ENCODE measurements at regions not wholly inside any gene's neighbourhood (a gene's known extent, or its start where the extent isn't known, plus 50 kb on each side); places are given as distances from the start of the nearest gene placed in this dataset.

DNA sequence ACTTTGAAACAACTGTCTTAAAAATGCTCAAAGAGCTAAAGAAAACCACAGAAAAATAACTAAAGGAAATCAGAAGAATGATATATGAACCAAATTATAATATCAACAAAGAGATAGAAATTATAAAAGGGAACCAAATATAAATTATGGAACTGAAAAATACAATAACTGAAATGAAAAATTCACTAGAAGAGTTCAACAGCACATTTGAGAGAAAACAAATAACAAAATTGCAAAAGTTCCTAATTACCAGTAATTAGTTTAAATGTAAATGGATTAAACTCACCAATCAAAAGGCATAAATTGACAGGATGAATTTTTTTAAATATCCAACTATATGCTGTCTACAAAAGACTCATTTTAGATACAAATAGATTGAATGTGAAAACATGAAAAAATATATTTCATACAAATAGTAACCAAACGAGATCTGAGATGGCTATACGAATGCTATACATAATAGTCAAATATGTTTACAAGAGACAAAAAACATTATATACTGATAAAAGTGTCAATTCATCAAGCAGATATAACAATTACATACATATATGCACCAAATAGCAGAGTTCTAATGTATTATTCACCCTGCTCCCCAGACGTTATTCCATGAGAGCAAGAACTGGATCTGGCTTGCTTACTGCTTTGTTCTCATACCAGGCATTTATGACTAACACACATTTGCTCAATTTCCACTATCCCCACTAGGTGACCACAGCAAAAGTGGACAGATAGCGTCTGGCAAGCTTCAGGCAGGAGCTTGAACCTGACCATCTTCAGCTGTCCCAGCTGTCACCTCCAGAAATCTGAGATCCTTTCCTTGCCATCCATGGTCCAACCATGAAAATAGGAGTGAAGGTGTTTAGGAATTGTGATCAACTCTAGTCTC, 72.4 kb upstream of the SIRPA start:
- Mint-ChIP-seq H3K4me3 (no peak overlapping the region), H3K9me3 (peaks cover 3% of the 10 kb centered on the region), H3K27ac (no peak overlapping the region), H3K27me3 (ENCODE audit: low read depth) (no peaks in the 10 kb centered on the region; the same call in 1 of the 2 replicates), H3K36me3 (0 out of 2 replicates have a peak, but pooled peaks cover 2% of the 10 kb centered on the region), H3K4me1 (peaks cover 32% of the 10 kb centered on the region)
- TF ChIP-seq, protein P1, sequence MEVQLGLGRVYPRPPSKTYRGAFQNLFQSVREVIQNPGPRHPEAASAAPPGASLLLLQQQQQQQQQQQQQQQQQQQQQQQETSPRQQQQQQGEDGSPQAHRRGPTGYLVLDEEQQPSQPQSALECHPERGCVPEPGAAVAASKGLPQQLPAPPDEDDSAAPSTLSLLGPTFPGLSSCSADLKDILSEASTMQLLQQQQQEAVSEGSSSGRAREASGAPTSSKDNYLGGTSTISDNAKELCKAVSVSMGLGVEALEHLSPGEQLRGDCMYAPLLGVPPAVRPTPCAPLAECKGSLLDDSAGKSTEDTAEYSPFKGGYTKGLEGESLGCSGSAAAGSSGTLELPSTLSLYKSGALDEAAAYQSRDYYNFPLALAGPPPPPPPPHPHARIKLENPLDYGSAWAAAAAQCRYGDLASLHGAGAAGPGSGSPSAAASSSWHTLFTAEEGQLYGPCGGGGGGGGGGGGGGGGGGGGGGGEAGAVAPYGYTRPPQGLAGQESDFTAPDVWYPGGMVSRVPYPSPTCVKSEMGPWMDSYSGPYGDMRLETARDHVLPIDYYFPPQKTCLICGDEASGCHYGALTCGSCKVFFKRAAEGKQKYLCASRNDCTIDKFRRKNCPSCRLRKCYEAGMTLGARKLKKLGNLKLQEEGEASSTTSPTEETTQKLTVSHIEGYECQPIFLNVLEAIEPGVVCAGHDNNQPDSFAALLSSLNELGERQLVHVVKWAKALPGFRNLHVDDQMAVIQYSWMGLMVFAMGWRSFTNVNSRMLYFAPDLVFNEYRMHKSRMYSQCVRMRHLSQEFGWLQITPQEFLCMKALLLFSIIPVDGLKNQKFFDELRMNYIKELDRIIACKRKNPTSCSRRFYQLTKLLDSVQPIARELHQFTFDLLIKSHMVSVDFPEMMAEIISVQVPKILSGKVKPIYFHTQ (CRISPR knock-in tag; IDR thresholded peaks at IDR 0.05), result no peak
- TF ChIP-seq NR3C1 (CRISPR knock-in tag; conservative IDR thresholded peaks at IDR 0.05; ENCODE audit: low read depth), result no peak
- TF ChIP-seq HMGA2 (CRISPR knock-in tag; IDR thresholded peaks at IDR 0.05), result no peak
- no peak for TF ChIP-seq JUN (CRISPR knock-in tag; IDR thresholded peaks at IDR 0.05)
- TF ChIP-seq, protein P2, sequence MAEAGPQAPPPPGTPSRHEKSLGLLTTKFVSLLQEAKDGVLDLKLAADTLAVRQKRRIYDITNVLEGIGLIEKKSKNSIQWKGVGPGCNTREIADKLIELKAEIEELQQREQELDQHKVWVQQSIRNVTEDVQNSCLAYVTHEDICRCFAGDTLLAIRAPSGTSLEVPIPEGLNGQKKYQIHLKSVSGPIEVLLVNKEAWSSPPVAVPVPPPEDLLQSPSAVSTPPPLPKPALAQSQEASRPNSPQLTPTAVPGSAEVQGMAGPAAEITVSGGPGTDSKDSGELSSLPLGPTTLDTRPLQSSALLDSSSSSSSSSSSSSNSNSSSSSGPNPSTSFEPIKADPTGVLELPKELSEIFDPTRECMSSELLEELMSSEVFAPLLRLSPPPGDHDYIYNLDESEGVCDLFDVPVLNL (CRISPR knock-in tag; IDR thresholded peaks at IDR 0.05; ENCODE audit: borderline replicate concordance, low read depth), result no peak
- TF ChIP-seq IRF2 (CRISPR knock-in tag; IDR thresholded peaks at IDR 0.05; ENCODE audit: borderline replicate concordance, low read depth), result no peak
- no peak for TF ChIP-seq KAT7 (CRISPR knock-in tag; IDR thresholded peaks at IDR 0.05; ENCODE audit: borderline replicate concordance)
- no peak for TF ChIP-seq ZNF671 (CRISPR knock-in tag; IDR thresholded peaks at IDR 0.05)
- TF ChIP-seq FOXJ3 (CRISPR knock-in tag; IDR thresholded peaks at IDR 0.05; ENCODE audit: borderline replicate concordance), result no peak
- TF ChIP-seq NR1H2 (CRISPR knock-in tag; IDR thresholded peaks at IDR 0.05), result no peak
- POLR2A ChIA-PET, result no interaction called here
- CTCF ChIA-PET, result interaction anchor here (0.5 to 1.9 kb wide), 4 partner anchors 20 to 350 kb away, joined by 3 to 5 read pairs (median 4); no protein-coding TSS in a partner anchor
- no peak for ATAC-seq
- no peak for DNase-seq (ENCODE audit: low spot score)

DNA sequence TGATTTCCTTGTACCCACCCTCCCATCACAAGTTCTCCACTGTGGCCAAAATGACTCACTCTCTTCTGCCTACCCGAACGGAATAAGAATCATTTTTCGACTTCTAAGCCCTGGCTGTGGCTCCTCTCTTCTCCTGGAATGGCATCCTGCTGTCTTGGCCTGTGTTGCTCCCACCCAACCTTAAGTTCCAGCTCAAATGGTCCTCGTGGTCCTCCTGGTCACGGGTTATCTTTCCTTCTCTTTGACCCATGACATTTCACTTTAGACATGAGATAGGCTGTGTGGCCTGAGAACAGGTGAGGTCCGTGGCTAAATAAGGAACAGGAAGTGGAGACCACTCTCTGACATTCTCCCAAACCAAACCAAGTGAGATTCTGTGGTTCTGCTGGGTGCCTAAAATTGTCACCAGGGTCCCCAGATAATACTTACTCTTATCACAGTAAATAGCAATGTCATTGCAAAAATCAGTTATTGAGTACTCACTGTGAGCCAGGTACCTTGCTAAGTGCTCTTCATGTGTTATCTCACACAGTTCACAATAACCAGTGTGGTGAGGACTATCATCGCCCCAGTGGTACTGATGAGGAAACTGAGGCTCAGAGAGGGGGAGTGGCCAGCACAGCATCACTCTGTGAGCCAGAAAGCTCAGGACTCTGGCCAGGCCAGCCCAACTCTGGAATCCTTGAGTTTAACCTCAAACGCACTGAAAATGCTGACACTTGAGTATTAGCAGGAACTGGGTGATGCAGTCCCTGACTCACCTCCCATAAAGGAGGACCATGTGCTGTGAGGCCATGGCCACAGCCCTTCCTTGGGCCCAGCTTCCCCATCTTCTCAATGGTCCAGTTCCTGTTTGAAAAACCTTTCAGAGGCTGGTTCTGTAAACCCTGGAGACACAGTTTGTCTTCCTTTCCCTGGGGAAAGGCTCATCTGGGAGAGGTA, 74.8 kb upstream of the SIRPA start:
- ChIA-PET POLR2A (no interaction called here), CTCF (interaction anchor here (1.7 kb wide), 1 partner anchor 18 kb away, joined by 6 read pairs; no protein-coding TSS in a partner anchor)
- peaks cover 3% of the 10 kb centered on the region for H3K9me3 Mint-ChIP-seq
- H3K4me1 Mint-ChIP-seq, result peaks cover 42% of the 10 kb centered on the region
- H3K27me3 Mint-ChIP-seq (ENCODE audit: low read depth), result peaks cover 2% of the 10 kb centered on the region; the same call in 1 of the 2 replicates
- H3K4me3 Mint-ChIP-seq, result no peak overlapping the region
- TF ChIP-seq IRF2 (CRISPR knock-in tag; IDR thresholded peaks at IDR 0.05; ENCODE audit: borderline replicate concordance, low read depth), result no peak
- TF ChIP-seq, protein P3, sequence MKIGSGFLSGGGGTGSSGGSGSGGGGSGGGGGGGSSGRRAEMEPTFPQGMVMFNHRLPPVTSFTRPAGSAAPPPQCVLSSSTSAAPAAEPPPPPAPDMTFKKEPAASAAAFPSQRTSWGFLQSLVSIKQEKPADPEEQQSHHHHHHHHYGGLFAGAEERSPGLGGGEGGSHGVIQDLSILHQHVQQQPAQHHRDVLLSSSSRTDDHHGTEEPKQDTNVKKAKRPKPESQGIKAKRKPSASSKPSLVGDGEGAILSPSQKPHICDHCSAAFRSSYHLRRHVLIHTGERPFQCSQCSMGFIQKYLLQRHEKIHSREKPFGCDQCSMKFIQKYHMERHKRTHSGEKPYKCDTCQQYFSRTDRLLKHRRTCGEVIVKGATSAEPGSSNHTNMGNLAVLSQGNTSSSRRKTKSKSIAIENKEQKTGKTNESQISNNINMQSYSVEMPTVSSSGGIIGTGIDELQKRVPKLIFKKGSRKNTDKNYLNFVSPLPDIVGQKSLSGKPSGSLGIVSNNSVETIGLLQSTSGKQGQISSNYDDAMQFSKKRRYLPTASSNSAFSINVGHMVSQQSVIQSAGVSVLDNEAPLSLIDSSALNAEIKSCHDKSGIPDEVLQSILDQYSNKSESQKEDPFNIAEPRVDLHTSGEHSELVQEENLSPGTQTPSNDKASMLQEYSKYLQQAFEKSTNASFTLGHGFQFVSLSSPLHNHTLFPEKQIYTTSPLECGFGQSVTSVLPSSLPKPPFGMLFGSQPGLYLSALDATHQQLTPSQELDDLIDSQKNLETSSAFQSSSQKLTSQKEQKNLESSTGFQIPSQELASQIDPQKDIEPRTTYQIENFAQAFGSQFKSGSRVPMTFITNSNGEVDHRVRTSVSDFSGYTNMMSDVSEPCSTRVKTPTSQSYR (CRISPR knock-in tag; IDR thresholded peaks at IDR 0.05), result no peak
- DNase-seq (ENCODE audit: low spot score), result no peak
- no peak for ATAC-seq
- H3K36me3 Mint-ChIP-seq, result 0 out of 2 replicates have a peak, but pooled peaks cover 2% of the 10 kb centered on the region
- H3K27ac Mint-ChIP-seq, result no peak overlapping the region

Measured in WTC11 (cell line).